Right lobe of liver (tissue), 6 donors: ENCODE measurements at regions not wholly inside any gene's neighbourhood (a gene's known extent, or its start where the extent isn't known, plus 50 kb on each side); places are given as distances from the start of the nearest gene placed in this dataset.

Source experiments
- ATAC-seq, 4 donors: fragments of 200-7000 bp; cut with Tn5 transposase; one replicate each; pipeline ENCODE4 v1.9.1; 2020; ENCODE audit warnings: mild to moderate bottlenecking in 4 of 4, moderate library complexity in 4 of 4
- DNase-seq, 3 donors: peaks; one replicate each; pipeline ENCODE4 v3.0.0-alpha.2; 2020
- H3K27ac ChIP-seq, 3 donors: fragments of 200-600 bp; one replicate each; pipeline ENCODE4 v1.8.0; 2022
- H3K27me3 ChIP-seq, 2 donors: fragments of 200-600 bp; one replicate each; pipeline ENCODE4 v1.8.0; 2022
- H3K36me3 ChIP-seq, 4 donors: fragments of 200-600 bp; sonication (generic) in 1 of 4; one replicate each; pipeline versions ENCODE4 v1.5.1 to v1.8.0; 2017 to 2022; ENCODE audit warnings: control low read depth in 1 of 4
- H3K4me1 ChIP-seq, 4 donors: fragments of 200-600 bp; sonication (generic) in 1 of 4; one replicate each; pipeline versions ENCODE4 v1.5.1 to v1.8.0; 2017 to 2022; ENCODE audit warnings: control low read depth in 1 of 4
- H3K4me3 ChIP-seq, 3 donors: fragments of 200-600 bp; one replicate each; pipeline ENCODE4 v1.8.0; 2022
- H3K9me3 ChIP-seq, 4 donors: fragments of 200-600 bp; sonication (generic) in 1 of 4; one replicate each; pipeline versions ENCODE4 v1.5.1 to v1.8.0; 2017 to 2022; ENCODE audit warnings: control low read depth in 1 of 4
- POLR2A ChIP-seq: fragments of 450-650 bp; IDR thresholded peaks from one replicate; pipeline ENCODE4 v1.6.1; 2017; ENCODE audit warnings: antibody characterized with exemption, mild to moderate bottlenecking
- WGBS: methylation state at CpG from one replicate; pipeline ENCODE4 v1.1.6; 2018; ENCODE audit warnings: low coverage, low lambda C conversion rate; ENCODE audit not compliant: insufficient coverage; ENCODE audit errors: missing lambda C conversion rate; 5-methylcytosine and 5-hydroxymethylcytosine counted together
- intact Hi-C, 2 donors: fragments of 100-400 bp; cut with DNase I; formaldehyde crosslinking; loops; one replicate each; pipeline versions ENCODE4 v1.11.2 to v1.14.1; 2022
- TF ChIP-seq, protein P1 (sequence below), 4 donors: fragments of 200-600 bp in 3 of 4; fragments of 450-650 bp in 1 of 4; IDR thresholded peaks; one replicate each; pipeline versions ENCODE4 v1.5.1 to v1.8.0; 2016 to 2022; ENCODE audit warnings: antibody characterized with exemption in 4 of 4, mild to moderate bottlenecking in 2 of 4
- donor health status: DM: no; HTN: yes; CAD: no.
- donor health status: DM: no; HTN: no; CAD: no.
- donor health status: DM: no; HTN: no; CAD: no.
- donor health status: DM: no; HTN: yes; CAD: no.
- donor health status: DM: no; HTN: yes; CAD: no.

DNA sequence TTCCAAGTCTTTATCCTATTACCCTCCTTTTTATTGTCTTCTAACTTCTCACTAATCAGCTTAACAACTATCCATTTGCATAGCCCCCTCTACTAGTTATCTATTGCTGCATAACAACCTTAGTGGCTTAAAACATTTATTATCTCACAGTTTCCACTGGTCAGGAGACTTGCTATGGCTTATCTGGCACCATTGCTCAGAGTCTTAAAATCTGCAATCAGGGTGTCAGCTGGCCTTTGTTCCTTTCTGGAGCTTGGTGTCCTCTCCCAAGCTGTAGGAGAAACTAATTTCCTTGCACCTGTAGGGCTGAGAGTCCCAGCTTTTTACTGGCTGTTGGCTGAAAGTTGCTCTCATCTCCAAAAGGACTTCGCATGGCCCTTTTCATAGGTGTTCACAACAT lies 137.0 kb upstream of the SMIM31 start:
- H3K27me3 ChIP-seq: no peaks in the 10 kb centered on the region
- no peak overlapping the region for H3K4me3 ChIP-seq
- intact Hi-C loops: no loop called here
- no peak overlapping the region for H3K27ac ChIP-seq
- H3K9me3 ChIP-seq: no peaks in the 10 kb centered on the region
- DNase-seq (no peak), ATAC-seq (no peak)
- no peaks in the 10 kb centered on the region for H3K36me3 ChIP-seq
- TF ChIP-seq, protein P1, sequence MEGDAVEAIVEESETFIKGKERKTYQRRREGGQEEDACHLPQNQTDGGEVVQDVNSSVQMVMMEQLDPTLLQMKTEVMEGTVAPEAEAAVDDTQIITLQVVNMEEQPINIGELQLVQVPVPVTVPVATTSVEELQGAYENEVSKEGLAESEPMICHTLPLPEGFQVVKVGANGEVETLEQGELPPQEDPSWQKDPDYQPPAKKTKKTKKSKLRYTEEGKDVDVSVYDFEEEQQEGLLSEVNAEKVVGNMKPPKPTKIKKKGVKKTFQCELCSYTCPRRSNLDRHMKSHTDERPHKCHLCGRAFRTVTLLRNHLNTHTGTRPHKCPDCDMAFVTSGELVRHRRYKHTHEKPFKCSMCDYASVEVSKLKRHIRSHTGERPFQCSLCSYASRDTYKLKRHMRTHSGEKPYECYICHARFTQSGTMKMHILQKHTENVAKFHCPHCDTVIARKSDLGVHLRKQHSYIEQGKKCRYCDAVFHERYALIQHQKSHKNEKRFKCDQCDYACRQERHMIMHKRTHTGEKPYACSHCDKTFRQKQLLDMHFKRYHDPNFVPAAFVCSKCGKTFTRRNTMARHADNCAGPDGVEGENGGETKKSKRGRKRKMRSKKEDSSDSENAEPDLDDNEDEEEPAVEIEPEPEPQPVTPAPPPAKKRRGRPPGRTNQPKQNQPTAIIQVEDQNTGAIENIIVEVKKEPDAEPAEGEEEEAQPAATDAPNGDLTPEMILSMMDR (IDR thresholded peaks at IDR 0.05): no peak
- TF ChIP-seq POLR2A: no peak
- WGBS: 43% methylated on average over 1 of the region's 1 CpG
- no peaks in the 10 kb centered on the region for H3K4me1 ChIP-seq

DNA sequence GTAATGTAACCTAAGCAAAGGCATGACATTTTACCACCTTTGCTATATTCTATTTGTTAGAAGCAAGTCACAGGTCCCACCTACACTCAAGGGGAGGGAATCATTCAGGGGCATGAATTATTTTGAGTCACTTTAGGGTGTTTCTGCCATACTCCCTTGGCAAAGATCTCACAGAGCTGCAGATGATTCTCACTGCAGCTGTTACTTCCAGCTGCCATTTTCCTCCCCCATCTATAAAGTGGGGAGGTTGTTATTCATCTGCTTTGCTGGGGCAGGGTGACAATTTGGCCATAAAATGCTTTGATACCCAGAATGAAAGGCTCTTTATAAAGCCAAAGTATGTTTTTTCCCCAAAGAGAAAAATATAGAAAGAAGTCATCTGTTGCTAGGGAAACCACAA lies 136.5 kb upstream of the SMIM31 start:
- DNase-seq (no peak), ATAC-seq (no peak)
- no peaks in the 10 kb centered on the region for H3K36me3 ChIP-seq
- H3K27ac ChIP-seq: no peak overlapping the region
- intact Hi-C loops: no loop called here
- H3K4me3 ChIP-seq: no peak overlapping the region
- no peak for TF ChIP-seq POLR2A
- TF ChIP-seq, protein P1 (IDR thresholded peaks at IDR 0.05): no peak
- H3K27me3 ChIP-seq: no peaks in the 10 kb centered on the region
- no peaks in the 10 kb centered on the region for H3K9me3 ChIP-seq
- no peaks in the 10 kb centered on the region for H3K4me1 ChIP-seq

DNA sequence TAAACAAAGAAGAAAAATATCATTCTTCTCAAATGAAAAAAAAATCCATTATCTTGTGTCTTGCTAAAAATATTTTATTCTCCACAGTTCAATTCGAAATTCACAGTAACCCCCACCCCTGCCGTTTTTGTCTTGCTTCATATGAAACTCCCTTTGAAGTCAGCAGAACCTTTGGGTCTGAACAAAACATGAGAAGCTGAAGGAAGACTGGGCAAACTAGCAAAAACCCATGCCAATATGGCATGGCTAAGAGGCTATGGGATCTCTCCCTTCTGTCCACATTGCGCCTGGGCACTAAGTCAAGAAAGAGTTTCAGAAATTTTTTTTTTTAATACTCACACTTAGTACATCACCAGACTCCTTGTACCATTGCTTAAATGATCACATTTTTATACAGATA lies 136.0 kb upstream of the SMIM31 start:
- TF ChIP-seq, protein P1 (IDR thresholded peaks at IDR 0.05): no peak
- no peak for TF ChIP-seq POLR2A
- Histone ChIP-seq H3K4me1 (no peaks in the 10 kb centered on the region), H3K36me3 (no peaks in the 10 kb centered on the region), H3K9me3 (no peaks in the 10 kb centered on the region), H3K27me3 (no peaks in the 10 kb centered on the region), H3K4me3 (no peak overlapping the region), H3K27ac (no peak overlapping the region)
- ATAC-seq: no peak
- 45% methylated on average over 3 of the region's 3 CpGs for WGBS
- intact Hi-C loops: no loop called here
- DNase-seq: no peak

DNA sequence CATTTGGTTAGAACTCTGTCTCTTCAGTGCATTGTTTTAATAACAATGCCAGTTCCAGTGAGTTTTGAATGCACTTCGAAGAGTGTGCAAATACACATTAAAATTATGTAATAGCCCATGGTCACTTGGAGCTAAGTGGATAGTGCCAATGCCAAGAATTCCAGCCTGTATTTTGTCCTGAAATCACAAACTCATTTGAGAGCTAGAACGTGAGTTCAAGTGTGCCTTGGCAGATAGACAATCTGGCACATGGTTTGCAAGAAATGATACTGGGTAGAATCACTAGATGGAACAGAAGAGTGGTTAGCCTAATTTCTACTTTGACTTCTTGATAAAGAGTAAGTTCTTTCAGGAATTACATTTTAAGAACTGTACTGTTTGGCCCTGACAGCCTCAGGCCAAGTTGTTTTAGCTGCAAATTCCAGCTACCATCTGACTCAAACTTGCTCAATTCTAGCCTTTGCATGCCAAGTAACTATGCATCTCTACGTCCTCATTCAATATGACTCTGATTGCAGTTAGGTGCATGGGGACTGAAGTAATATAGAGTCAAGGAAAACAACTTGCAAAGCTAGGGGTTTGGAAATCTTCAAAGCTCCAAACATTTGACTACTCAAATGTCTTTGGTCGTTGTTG lies 131.9 kb upstream of the SMIM31 start:
- Histone ChIP-seq H3K36me3 (no peaks in the 10 kb centered on the region), H3K9me3 (no peaks in the 10 kb centered on the region), H3K4me3 (no peak overlapping the region), H3K27me3 (no peaks in the 10 kb centered on the region), H3K27ac (no peak overlapping the region), H3K4me1 (no peaks in the 10 kb centered on the region)
- WGBS: 43% methylated on average over 4 of the region's 4 CpGs
- ATAC-seq (no peak), DNase-seq (no peak)
- TF ChIP-seq, protein P1 (IDR thresholded peaks at IDR 0.05): no peak
- no peak for TF ChIP-seq POLR2A
- intact Hi-C loops: no loop called here

DNA sequence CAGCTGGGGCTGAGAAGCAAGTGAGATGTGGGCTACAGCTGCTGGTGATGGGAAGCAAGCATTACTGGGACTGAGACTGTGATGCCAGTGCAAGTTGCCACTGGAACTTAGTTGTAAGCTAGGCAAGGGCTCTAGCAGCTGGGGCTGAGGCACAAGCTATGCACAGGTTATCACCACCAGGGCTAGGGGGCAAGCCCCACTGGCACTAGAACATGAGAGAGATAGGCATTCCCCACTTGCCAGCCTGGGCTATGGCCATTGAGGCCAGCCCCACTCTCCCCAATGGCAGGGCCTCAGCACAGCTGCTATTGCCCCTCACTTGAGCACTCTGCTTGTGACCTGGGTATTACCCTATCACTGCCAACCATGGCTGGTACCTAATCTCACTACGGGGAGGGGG lies 130.8 kb upstream of the SMIM31 start:
- peak in 1 of 4 donors; percentile 30 for ATAC-seq
- 40% methylated on average over 1 of the region's 1 CpG for WGBS

More for the DNA sequence above, 130.8 kb upstream of the SMIM31 start:
- no peak for TF ChIP-seq POLR2A
- TF ChIP-seq, protein P1 (IDR thresholded peaks at IDR 0.05): no peak
- H3K9me3 ChIP-seq: no peaks in the 10 kb centered on the region
- no peaks in the 10 kb centered on the region for H3K4me1 ChIP-seq
- H3K4me3 ChIP-seq: no peak overlapping the region
- no peak overlapping the region for H3K27ac ChIP-seq
- H3K36me3 ChIP-seq: no peaks in the 10 kb centered on the region
- intact Hi-C loops: no loop called here
- DNase-seq: no peak
- H3K27me3 ChIP-seq: no peaks in the 10 kb centered on the region
